Thymus (tissue), 11 donors: ENCODE measurements at regions not wholly inside any gene's neighbourhood (a gene's known extent, or its start where the extent isn't known, plus 50 kb on each side); places are given as distances from the start of the nearest gene placed in this dataset.

Source experiments
- DNase-seq, 9 donors: peaks; one replicate each; pipeline ENCODE4 v3.0.0-alpha.2; 2013; ENCODE audit warnings: low spot score in 9 of 9, low read depth in 6 of 9, missing footprints in 1 of 9
- H3K27ac ChIP-seq, 2 donors: one replicate each; pipeline ENCODE4 v1.5.1; 2013; ENCODE audit warnings: control low read depth in 1 of 2, low read depth in 1 of 2, low read length in 1 of 2, mild to moderate bottlenecking in 1 of 2, moderate library complexity in 1 of 2
- H3K27me3 ChIP-seq, 2 donors: one replicate each; pipeline ENCODE4 v1.5.1; 2013; ENCODE audit warnings: low read length in 1 of 2; ENCODE audit not compliant: control insufficient read depth in 2 of 2, insufficient read depth in 1 of 2
- H3K36me3 ChIP-seq, 2 donors: one replicate each; pipeline ENCODE4 v1.5.1; 2013; ENCODE audit warnings: low read length in 1 of 2, mild to moderate bottlenecking in 1 of 2, moderate library complexity in 1 of 2; ENCODE audit not compliant: control insufficient read depth in 2 of 2, insufficient read depth in 2 of 2
- H3K4me1 ChIP-seq, 2 donors: one replicate each; pipeline ENCODE4 v1.5.1; 2013; ENCODE audit warnings: low read length in 2 of 2; ENCODE audit not compliant: control insufficient read depth in 2 of 2, insufficient read depth in 2 of 2
- H3K4me3 ChIP-seq, 2 donors: one replicate each; pipeline ENCODE4 v1.5.1; 2013; ENCODE audit warnings: low read length in 2 of 2, control low read depth in 1 of 2, mild to moderate bottlenecking in 1 of 2
- H3K9me3 ChIP-seq, 2 donors: one replicate each; pipeline ENCODE4 v1.5.1; 2013; ENCODE audit warnings: low read length in 1 of 2, mild to moderate bottlenecking in 1 of 2; ENCODE audit not compliant: control insufficient read depth in 2 of 2, insufficient read depth in 1 of 2
- WGBS: extraction: QIAGEN DNeasy Blood & Tissue Kit; methylation state at CpG from one replicate; pipeline ENCODE4 v1.1.7; 2013; 5-methylcytosine and 5-hydroxymethylcytosine counted together
- donor health status: healthy.

DNA sequence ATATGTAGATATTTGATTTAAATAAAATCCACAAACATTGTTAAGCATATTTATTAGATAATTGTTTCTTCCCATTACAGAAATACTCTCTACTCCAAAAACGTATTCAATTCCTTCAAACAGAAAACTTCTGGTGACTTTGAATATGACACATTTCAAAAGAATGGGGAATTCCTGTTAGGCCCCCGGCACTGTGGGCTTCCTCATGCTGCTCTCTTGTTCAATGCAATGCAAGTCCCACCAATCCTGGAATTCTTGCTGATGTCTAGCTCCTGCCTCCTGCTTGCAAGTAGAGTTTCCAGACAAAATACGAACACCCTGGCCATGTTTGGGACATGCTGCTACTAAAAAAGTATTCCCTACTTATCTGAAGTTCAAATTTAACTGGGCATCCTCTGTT lies 544.1 kb downstream of the QKI start:
- H3K9me3 ChIP-seq: no peaks in the 10 kb centered on the region
- no peaks in the 10 kb centered on the region for H3K36me3 ChIP-seq
- no peak overlapping the region for H3K4me3 ChIP-seq
- no peak overlapping the region for H3K27ac ChIP-seq
- DNase-seq: no peak
- WGBS: 85% methylated on average over 3 of the region's 3 CpGs
- no peaks in the 10 kb centered on the region for H3K4me1 ChIP-seq
- H3K27me3 ChIP-seq: peaks cover 0 to 2% of the 10 kb centered on the region in 2 donors

DNA sequence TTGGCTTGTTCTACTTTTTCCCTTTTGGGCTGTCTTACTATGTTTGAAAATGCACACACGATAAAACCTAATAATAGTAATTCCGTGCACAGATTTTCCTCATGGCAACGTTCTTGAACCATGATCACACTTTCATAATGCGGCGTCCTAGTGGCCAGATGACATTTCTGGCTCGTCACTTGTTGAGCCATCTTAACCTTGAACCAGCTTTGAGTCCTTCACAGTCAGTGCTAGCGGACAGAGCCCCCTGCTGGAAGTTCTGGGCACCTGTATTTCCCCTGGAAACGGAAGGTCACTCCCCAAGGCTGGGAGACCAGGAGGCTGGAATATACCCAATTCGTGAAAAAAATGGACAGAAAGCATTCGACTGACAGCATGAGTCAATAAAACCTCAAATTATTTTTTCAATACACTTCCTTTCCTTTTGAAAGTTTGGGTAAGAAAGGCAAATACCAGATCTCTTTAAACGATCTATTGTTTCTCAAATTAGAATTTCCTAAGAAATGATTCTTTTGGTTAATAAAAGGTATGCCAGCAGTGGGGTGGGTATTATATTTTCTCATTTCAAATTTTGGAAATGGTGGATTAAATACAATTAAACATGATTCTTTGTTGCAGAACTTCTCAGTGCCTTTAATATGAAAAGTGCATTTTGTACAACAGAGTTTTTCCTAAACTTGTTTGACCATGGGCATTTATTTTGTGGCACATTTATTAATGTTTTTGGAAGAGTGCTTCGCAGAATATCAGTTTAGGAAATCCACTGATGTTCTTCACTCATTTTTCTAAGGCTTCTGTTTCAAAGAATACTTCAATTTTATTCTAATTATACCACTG lies 542.3 kb downstream of the QKI start:
- Histone ChIP-seq H3K27me3 (peaks cover 0 to 7% of the 10 kb centered on the region in 2 donors), H3K4me3 (no peak overlapping the region), H3K36me3 (no peaks in the 10 kb centered on the region), H3K4me1 (no peaks in the 10 kb centered on the region), H3K27ac (no peak overlapping the region), H3K9me3 (no peaks in the 10 kb centered on the region)
- WGBS: 25% methylated on average over 12 of the region's 12 CpGs
- peak; percentile 6 to 61 (median 25) for DNase-seq

- no peaks in the 10 kb centered on the region for H3K9me3 ChIP-seq
- peaks cover 0 to 7% of the 10 kb centered on the region in 2 donors for H3K27me3 ChIP-seq
- no peak overlapping the region for H3K4me3 ChIP-seq
- H3K27ac ChIP-seq: no peak overlapping the region
- no peak for DNase-seq
- 94% methylated on average over 4 of the region's 4 CpGs for WGBS
- H3K36me3 ChIP-seq: no peaks in the 10 kb centered on the region
- no peaks in the 10 kb centered on the region for H3K4me1 ChIP-seq
These were observed 541.2 kb downstream of the QKI start for GRCh38 chr6:163955756-163956155.

DNA sequence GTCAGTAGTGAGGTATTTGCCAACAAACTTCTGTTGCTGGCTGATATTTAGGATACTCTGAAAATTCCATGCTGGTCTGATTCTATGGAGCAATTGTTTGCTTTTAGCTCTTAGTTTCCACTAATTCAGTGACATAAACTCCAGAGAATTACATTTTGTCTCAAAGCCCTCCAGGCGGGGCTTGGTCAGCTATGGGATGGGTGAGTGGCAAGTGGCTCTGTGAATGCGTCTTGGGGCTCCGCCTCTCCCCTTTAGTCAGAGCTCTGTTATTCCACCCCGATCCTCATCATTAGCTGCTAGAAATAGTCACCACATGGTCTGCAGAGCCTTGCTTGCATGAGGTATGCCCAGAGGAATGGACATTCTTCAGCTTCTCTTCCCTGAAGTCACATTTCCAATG lies 540.6 kb downstream of the QKI start:
- no peaks in the 10 kb centered on the region for H3K36me3 ChIP-seq
- 95% methylated on average over 4 of the region's 4 CpGs for WGBS
- peaks cover 0 to 7% of the 10 kb centered on the region in 2 donors for H3K27me3 ChIP-seq

DNA sequence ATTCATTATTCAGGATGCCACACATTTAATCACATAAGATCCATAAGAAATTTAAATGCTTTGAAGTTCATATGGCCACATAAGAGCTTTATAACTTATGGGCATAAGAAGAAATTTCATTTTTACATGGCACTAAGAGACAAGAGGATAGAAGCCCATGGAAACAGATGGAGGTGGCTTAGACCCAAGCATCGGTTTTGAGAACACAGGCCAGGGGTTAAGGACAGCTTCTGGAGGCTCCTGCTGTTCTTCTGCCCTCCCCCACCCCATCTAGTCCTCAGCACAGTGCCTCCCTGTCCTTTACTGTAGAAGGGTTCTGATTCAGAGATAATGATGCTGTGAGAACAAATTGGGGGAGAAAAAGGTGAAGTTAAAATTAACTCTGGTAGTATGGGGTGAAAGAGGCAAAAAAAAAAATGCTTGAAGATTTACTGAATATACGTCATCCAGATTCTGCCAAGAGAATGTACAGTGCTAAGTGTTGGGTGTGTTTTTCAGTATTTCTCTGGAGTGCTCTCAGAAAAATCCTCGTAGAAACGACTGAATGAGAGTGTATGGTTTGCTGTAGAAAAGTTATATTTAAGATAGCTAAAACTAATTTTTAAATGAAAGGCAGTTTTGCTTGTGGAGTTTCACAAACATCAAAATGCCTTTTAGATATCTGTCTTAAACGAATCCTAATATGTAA lies 539.7 kb downstream of the QKI start:
- Histone ChIP-seq H3K9me3 (no peaks in the 10 kb centered on the region), H3K4me3 (no peak overlapping the region), H3K27me3 (peaks cover 0 to 7% of the 10 kb centered on the region in 2 donors), H3K36me3 (no peaks in the 10 kb centered on the region), H3K27ac (no peak overlapping the region), H3K4me1 (no peaks in the 10 kb centered on the region)
- no peak for DNase-seq
- 90% methylated on average over 5 of the region's 5 CpGs for WGBS

More for the DNA sequence above, 540.6 kb downstream of the QKI start:
- H3K9me3 ChIP-seq: no peaks in the 10 kb centered on the region
- no peak for DNase-seq
- no peaks in the 10 kb centered on the region for H3K4me1 ChIP-seq
- H3K4me3 ChIP-seq: no peak overlapping the region
- H3K27ac ChIP-seq: no peak overlapping the region

- no peak overlapping the region for H3K4me3 ChIP-seq
- no peaks in the 10 kb centered on the region for H3K36me3 ChIP-seq
- no peak overlapping the region for H3K27ac ChIP-seq
- peaks cover 0 to 7% of the 10 kb centered on the region in 2 donors for H3K27me3 ChIP-seq
- no peak for DNase-seq
- no peaks in the 10 kb centered on the region for H3K4me1 ChIP-seq
- no peaks in the 10 kb centered on the region for H3K9me3 ChIP-seq
- 95% methylated on average over 6 of the region's 6 CpGs for WGBS
These were observed 537.5 kb downstream of the QKI start for GRCh38 chr6:163952005-163952404.

DNA sequence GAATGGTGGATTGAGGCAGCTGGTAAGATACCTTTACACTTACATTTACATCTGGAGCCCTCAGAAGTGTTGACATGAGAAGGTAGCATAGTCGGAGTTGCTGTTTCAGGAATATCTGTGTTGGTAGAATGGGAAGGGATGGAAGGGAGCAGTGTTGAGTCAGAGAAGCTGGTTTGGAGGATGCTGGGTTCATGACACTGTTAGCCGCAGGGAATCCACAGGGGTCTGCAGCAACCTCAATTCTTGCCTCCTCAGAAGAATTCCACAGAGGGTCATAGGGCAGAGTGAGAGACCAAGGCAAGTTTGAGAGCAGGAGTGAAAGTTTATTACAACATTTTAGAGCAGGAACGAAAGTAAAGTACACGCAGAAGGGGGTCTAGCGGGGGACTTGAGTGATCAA lies 536.8 kb downstream of the QKI start:
- H3K9me3 ChIP-seq: no peaks in the 10 kb centered on the region
- WGBS: 97% methylated on average over 5 of the region's 5 CpGs

GRCh38 chr6:163950159-163950558 lies 535.6 kb downstream of the QKI start:
- 58% methylated on average over 3 of the region's 3 CpGs for WGBS
- no peaks in the 10 kb centered on the region for H3K36me3 ChIP-seq
- DNase-seq: no peak
- peaks cover 0 to 9% of the 10 kb centered on the region in 2 donors for H3K27me3 ChIP-seq
- H3K27ac ChIP-seq: no peak overlapping the region
- H3K4me3 ChIP-seq: no peak overlapping the region
- no peaks in the 10 kb centered on the region for H3K9me3 ChIP-seq
- H3K4me1 ChIP-seq: no peaks in the 10 kb centered on the region

More for the DNA sequence above, 536.8 kb downstream of the QKI start:
- H3K27me3 ChIP-seq: peaks cover 0 to 7% of the 10 kb centered on the region in 2 donors
- no peaks in the 10 kb centered on the region for H3K4me1 ChIP-seq
- no peak overlapping the region for H3K4me3 ChIP-seq
- no peaks in the 10 kb centered on the region for H3K36me3 ChIP-seq
- H3K27ac ChIP-seq: no peak overlapping the region
- DNase-seq: no peak

DNA sequence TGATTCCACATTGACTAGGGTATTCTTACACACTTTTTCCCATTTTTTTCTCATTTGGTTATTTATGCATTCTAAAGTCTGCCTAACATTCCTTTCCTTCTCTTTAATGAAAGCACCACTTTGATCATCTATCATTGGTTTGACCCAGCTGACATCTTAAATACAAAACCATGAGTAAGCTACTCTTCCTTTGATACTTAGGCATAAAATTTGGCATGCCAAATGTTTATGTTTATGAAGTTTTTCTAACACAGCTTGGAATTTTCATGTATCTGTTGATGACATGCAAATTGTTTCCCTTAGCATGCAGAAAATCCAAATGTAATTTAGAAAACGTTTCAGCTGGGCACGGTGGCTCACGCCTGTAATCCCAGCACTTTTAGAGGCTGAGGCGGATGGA lies 534.9 kb downstream of the QKI start:
- WGBS: 95% methylated on average over 4 of the region's 4 CpGs
- H3K27me3 ChIP-seq: peaks cover 0 to 13% of the 10 kb centered on the region in 2 donors
- no peak for DNase-seq
- H3K4me1 ChIP-seq: no peaks in the 10 kb centered on the region
- H3K4me3 ChIP-seq: no peak overlapping the region
- no peaks in the 10 kb centered on the region for H3K36me3 ChIP-seq
- H3K9me3 ChIP-seq: no peaks in the 10 kb centered on the region
- H3K27ac ChIP-seq: no peak overlapping the region
